Common myeloid progenitor, CD34-positive (primary cell): ENCODE measurements at regions not wholly inside any gene's neighbourhood (a gene's known extent, or its start where the extent isn't known, plus 50 kb on each side); places are given as distances from the start of the nearest gene placed in this dataset.

Experiments
- CTCF ChIA-PET: fragments of 350-600 bp; sonication (Branson Sonifier 250); formaldehyde crosslinking; loops from one replicate; lab custom pipeline; 2021; ENCODE audit warnings: antibody characterized with exemption; lab: Charles Lee
- POLR2A ChIA-PET: fragments of 350-600 bp; sonication (Branson Sonifier 250); formaldehyde crosslinking; loops from one replicate; lab custom pipeline; 2021; ENCODE audit warnings: antibody characterized with exemption; lab: Charles Lee
- DNase-seq, 3 donors: peaks; one replicate each; pipeline versions ENCODE4 v3.0.0 to v3.0.0-alpha.2; 2013
- H3K27ac ChIP-seq, 2 experiments: 1 replicate in 1 of 2; 2 replicates in 1 of 2; pipeline ENCODE4 v1.7.0; 2013; ENCODE audit warnings: inconsistent platforms in 2 of 2, low read length in 2 of 2, mild to moderate bottlenecking in 2 of 2, low read depth in 1 of 2, moderate library complexity in 1 of 2; ENCODE audit not compliant: severe bottlenecking in 2 of 2, insufficient read depth in 1 of 2, poor library complexity in 1 of 2
- H3K27me3 ChIP-seq, 5 experiments: replicated peaks in 2 of 5; 1 replicate in 3 of 5; 2 replicates in 2 of 5; pipeline versions ENCODE4 v1.6.1 to v1.7.0; 2013; ENCODE audit warnings: low read length in 4 of 5, mild to moderate bottlenecking in 2 of 5, moderate library complexity in 2 of 5, inconsistent platforms in 1 of 5; ENCODE audit not compliant: insufficient read depth in 5 of 5, control insufficient read depth in 4 of 5
- H3K36me3 ChIP-seq, 4 experiments: 1 replicate in 2 of 4; 2 replicates in 2 of 4; pipeline versions ENCODE4 v1.6.1 to v1.7.0; 2013; ENCODE audit warnings: low read length in 3 of 4, control low read depth in 1 of 4, mild to moderate bottlenecking in 1 of 4; ENCODE audit not compliant: control insufficient read depth in 4 of 4, insufficient read depth in 4 of 4
- H3K4me1 ChIP-seq, 4 experiments: 1 replicate in 3 of 4; 2 replicates in 1 of 4; pipeline versions ENCODE4 v1.6.1 to v1.7.1; 2013; ENCODE audit warnings: low read length in 3 of 4, mild to moderate bottlenecking in 3 of 4, control low read depth in 1 of 4, inconsistent platforms in 1 of 4, moderate library complexity in 1 of 4; ENCODE audit not compliant: control insufficient read depth in 4 of 4, insufficient read depth in 4 of 4; ENCODE audit errors: control extremely low read depth in 1 of 4
- H3K4me3 ChIP-seq, 7 experiments: 1 replicate in 4 of 7; 2 replicates in 3 of 7; pipeline versions ENCODE4 v1.5.1 to v1.7.0; 2013; ENCODE audit warnings: mild to moderate bottlenecking in 7 of 7, low read length in 6 of 7, moderate library complexity in 6 of 7, inconsistent platforms in 2 of 7, low read depth in 2 of 7, control low read depth in 1 of 7; ENCODE audit not compliant: insufficient read depth in 4 of 7, control insufficient read depth in 1 of 7; ENCODE audit errors: extremely low read depth in 1 of 7
- H3K9me3 ChIP-seq, 5 experiments: 1 replicate in 4 of 5; 2 replicates in 1 of 5; pipeline versions ENCODE4 v1.6.1 to v1.7.1; 2013; ENCODE audit warnings: low read length in 4 of 5, mild to moderate bottlenecking in 2 of 5, inconsistent platforms in 1 of 5, low read depth in 1 of 5, moderate library complexity in 1 of 5; ENCODE audit not compliant: control insufficient read depth in 4 of 5, insufficient read depth in 2 of 5; ENCODE audit errors: control extremely low read depth in 1 of 5
- WGBS: methylation state at CpG from one replicate; pipeline ENCODE4 v1.1.5; 2013; ENCODE audit not compliant: insufficient coverage; 5-methylcytosine and 5-hydroxymethylcytosine counted together

GRCh38 chr4:58809366-58809765 lies 1699.2 kb upstream of the IGFBP7 start:
- CTCF ChIA-PET: no interaction called here
- DNase-seq: no peak
- no peaks in the 10 kb centered on the region for H3K27me3 ChIP-seq
- POLR2A ChIA-PET: no interaction called here
- no peaks in the 10 kb centered on the region for H3K36me3 ChIP-seq
- H3K4me3 ChIP-seq: no peak overlapping the region
- no peaks in the 10 kb centered on the region for H3K9me3 ChIP-seq
- H3K4me1 ChIP-seq: no peaks in the 10 kb centered on the region
- H3K27ac ChIP-seq: no peak overlapping the region
- WGBS: 97% methylated on average over 3 of the region's 3 CpGs

GRCh38 chr4:58808817-58809216 lies 1698.6 kb upstream of the IGFBP7 start:
- no peaks in the 10 kb centered on the region for H3K27me3 ChIP-seq
- no peaks in the 10 kb centered on the region for H3K4me1 ChIP-seq
- WGBS: 100% methylated on average over 1 of the region's 2 CpGs
- DNase-seq: no peak
- H3K9me3 ChIP-seq: no peaks in the 10 kb centered on the region
- ChIA-PET CTCF (no interaction called here), POLR2A (no interaction called here)
- no peaks in the 10 kb centered on the region for H3K36me3 ChIP-seq
- no peak overlapping the region for H3K27ac ChIP-seq
- no peak overlapping the region for H3K4me3 ChIP-seq

- no peak for DNase-seq
- H3K36me3 ChIP-seq: no peaks in the 10 kb centered on the region
- no peaks in the 10 kb centered on the region for H3K27me3 ChIP-seq
- 14% methylated on average over 1 of the region's 2 CpGs for WGBS
- H3K4me1 ChIP-seq: no peaks in the 10 kb centered on the region
- H3K27ac ChIP-seq: no peak overlapping the region
- POLR2A ChIA-PET: no interaction called here
- H3K9me3 ChIP-seq: no peaks in the 10 kb centered on the region
- no peak overlapping the region for H3K4me3 ChIP-seq
- CTCF ChIA-PET: no interaction called here
These were observed 1697.8 kb upstream of the IGFBP7 start for GRCh38 chr4:58807843-58808615.

GRCh38 chr4:58776627-58777026 lies 1666.4 kb upstream of the IGFBP7 start:
- Histone ChIP-seq H3K27me3 (no peaks in the 10 kb centered on the region), H3K4me1 (no peaks in the 10 kb centered on the region), H3K9me3 (peaks cover 0 to 1% (median 0%) of the 10 kb centered on the region in 5 experiments), H3K4me3 (no peak overlapping the region), H3K27ac (no peak overlapping the region), H3K36me3 (no peaks in the 10 kb centered on the region)
- no CpG with 5 or more reads among the region's 1 CpG for WGBS
- no peak for DNase-seq
- ChIA-PET CTCF (no interaction called here), POLR2A (no interaction called here)

- ChIA-PET CTCF (interaction anchor here (0.6 kb wide), 1 partner anchor 1436 kb away, joined by 3 read pairs; no protein-coding TSS in a partner anchor), POLR2A (no interaction called here)
- Histone ChIP-seq H3K27me3 (no peaks in the 10 kb centered on the region), H3K36me3 (no peaks in the 10 kb centered on the region), H3K4me1 (no peaks in the 10 kb centered on the region), H3K27ac (no peak overlapping the region), H3K9me3 (no peaks in the 10 kb centered on the region), H3K4me3 (no peak overlapping the region)
- WGBS: no CpG with 5 or more reads among the region's 1 CpG
- DNase-seq: no peak
These were observed 1657.4 kb upstream of the IGFBP7 start for GRCh38 chr4:58767598-58767997.

- H3K4me3 ChIP-seq: no peak overlapping the region
- ChIA-PET CTCF (interaction anchor here (0.6 kb wide), 1 partner anchor 1437 kb away, joined by 3 read pairs; no protein-coding TSS in a partner anchor), POLR2A (no interaction called here)
- 88% methylated on average over 1 of the region's 2 CpGs for whole genome bisulfite sequencing
- no peak for DNase-seq
- no peaks in the 10 kb centered on the region for H3K4me1 ChIP-seq
- H3K36me3 ChIP-seq: no peaks in the 10 kb centered on the region
- no peak overlapping the region for H3K27ac ChIP-seq
- no peaks in the 10 kb centered on the region for H3K9me3 ChIP-seq
- H3K27me3 ChIP-seq: no peaks in the 10 kb centered on the region
These were observed 1656.6 kb upstream of the IGFBP7 start for GRCh38 chr4:58766763-58767162.

- no peak overlapping the region for H3K4me3 ChIP-seq
- ChIA-PET POLR2A (no interaction called here), CTCF (no interaction called here)
- no peak for DNase-seq
- WGBS: 80% methylated on average over 1 of the region's 2 CpGs
- H3K4me1 ChIP-seq: no peaks in the 10 kb centered on the region
- H3K27ac ChIP-seq: no peak overlapping the region
- no peaks in the 10 kb centered on the region for H3K27me3 ChIP-seq
- H3K9me3 ChIP-seq: no peaks in the 10 kb centered on the region
- H3K36me3 ChIP-seq: no peaks in the 10 kb centered on the region
These were observed 1651.4 kb upstream of the IGFBP7 start for GRCh38 chr4:58761563-58761962.
